T-cell (primary cell): ENCODE measurements at regions not wholly inside any gene's neighbourhood (a gene's known extent, or its start where the extent isn't known, plus 50 kb on each side); places are given as distances from the start of the nearest gene placed in this dataset.
"Not testable (repeated sequence)": the region's sequence is repeated elsewhere in the genome, so short reads cannot be mapped to it uniquely, and the experiment has no call there.

Experiments
- ATAC-seq, 4 experiments: fragments of 200-7000 bp in 3 of 4; fragments of 150-1000 bp in 1 of 4; cut with Tn5 transposase; replicated peaks in 1 of 4; 1 replicate in 3 of 4; 2 replicates in 1 of 4; pipeline ENCODE4 v1.10.0; 2021; ENCODE audit warnings: moderate library complexity in 3 of 4, mild to moderate bottlenecking in 2 of 4, moderate number of reproducible peaks in 1 of 4
- CTCF ChIA-PET, 2 donors: fragments of 300-600 bp; sonication (Branson Sonifier 250); formaldehyde crosslinking; loops; one replicate each; lab custom pipeline; 2022; ENCODE audit warnings: antibody characterized with exemption in 2 of 2; lab: Charles Lee
- POLR2A ChIA-PET, 2 donors: fragments of 300-600 bp; sonication (Branson Sonifier 250); formaldehyde crosslinking; loops; one replicate each; lab custom pipeline; 2022; ENCODE audit warnings: antibody characterized with exemption in 2 of 2; lab: Charles Lee
- DNase-seq, 35 experiments: peaks; one replicate each; pipeline versions ENCODE4 v3.0.0 to v3.0.0-alpha.2; 2013 to 2023
- H3K27ac ChIP-seq: one replicate; pipeline ENCODE4 v1.5.1; 2013; ENCODE audit warnings: low read length
- H3K27me3 ChIP-seq, 2 experiments: replicated peaks in 1 of 2; 1 replicate in 1 of 2; 2 replicates in 1 of 2; pipeline versions ENCODE4 v1.6.1 to v1.7.0; 2013; ENCODE audit warnings: low read length in 1 of 2, mixed read lengths in 1 of 2; ENCODE audit not compliant: control insufficient read depth in 2 of 2, insufficient read depth in 2 of 2; ENCODE audit errors: extremely low read depth in 1 of 2
- H3K36me3 ChIP-seq, 2 donors: 1 replicate in 1 of 2; 2 replicates in 1 of 2; pipeline versions ENCODE4 v1.6.1 to v1.7.0; 2013; ENCODE audit warnings: low read length in 1 of 2; ENCODE audit not compliant: control insufficient read depth in 2 of 2, insufficient read depth in 1 of 2; ENCODE audit errors: extremely low read depth in 1 of 2
- H3K4me1 ChIP-seq, 2 experiments: 1 replicate in 1 of 2; 2 replicates in 1 of 2; pipeline versions ENCODE4 v1.6.1 to v1.7.0; 2013; ENCODE audit warnings: low read length in 2 of 2, mixed read lengths in 1 of 2; ENCODE audit not compliant: insufficient read depth in 2 of 2, control insufficient read depth in 1 of 2; ENCODE audit errors: extremely low read depth in 1 of 2
- H3K4me3 ChIP-seq, 2 donors: 1 replicate in 1 of 2; 2 replicates in 1 of 2; pipeline versions ENCODE4 v1.5.1 to v1.7.0; 2013; ENCODE audit warnings: mild to moderate bottlenecking in 2 of 2, low read length in 1 of 2, moderate library complexity in 1 of 2; ENCODE audit not compliant: control insufficient read depth in 1 of 2; ENCODE audit errors: extremely low read depth in 1 of 2
- H3K9me3 ChIP-seq: 2 replicates; pipeline ENCODE4 v1.7.0; 2013
- H3K27ac Mint-ChIP-seq, 2 donors: one replicate each; pipeline ENCODE4 v1.8.0; 2020 to 2021; ENCODE audit warnings: mild to moderate bottlenecking in 2 of 2, mixed read lengths in 2 of 2
- H3K27me3 Mint-ChIP-seq, 2 donors: one replicate each; pipeline ENCODE4 v1.8.0; 2021 to 2022; ENCODE audit warnings: mixed read lengths in 2 of 2
- H3K36me3 Mint-ChIP-seq: one replicate; pipeline ENCODE4 v1.8.0; 2021; ENCODE audit warnings: mixed read lengths
- H3K4me1 Mint-ChIP-seq, 3 donors: one replicate each; pipeline ENCODE4 v1.8.0; 2020 to 2022; ENCODE audit warnings: mixed read lengths in 3 of 3, mild to moderate bottlenecking in 1 of 3
- H3K4me3 Mint-ChIP-seq, 3 donors: one replicate each; pipeline ENCODE4 v1.8.0; 2020 to 2022; ENCODE audit warnings: mild to moderate bottlenecking in 3 of 3, mixed read lengths in 3 of 3, moderate library complexity in 3 of 3
- H3K9me3 Mint-ChIP-seq, 3 donors: one replicate each; pipeline ENCODE4 v1.8.0; 2020 to 2022; ENCODE audit warnings: mixed read lengths in 3 of 3
- WGBS: methylation state at CpG from one replicate; pipeline ENCODE4 v1.1.5; 2013; ENCODE audit warnings: missing lambda C conversion rate; ENCODE audit not compliant: insufficient coverage; 5-methylcytosine and 5-hydroxymethylcytosine counted together

- H3K4me1 Mint-ChIP-seq, H3K36me3 Mint-ChIP-seq, H3K27ac ChIP-seq, H3K27ac Mint-ChIP-seq, H3K36me3 ChIP-seq, H3K4me1 ChIP-seq, POLR2A ChIA-PET, CTCF ChIA-PET, DNase-seq, ATAC-seq, H3K4me3 ChIP-seq, H3K9me3 ChIP-seq, H3K4me3 Mint-ChIP-seq, H3K27me3 ChIP-seq, H3K9me3 Mint-ChIP-seq, H3K27me3 Mint-ChIP-seq: not testable (repeated sequence)
- no CpG with 5 or more reads among the region's 1 CpG for WGBS
Observed at GRCh38 chr11:89648232-89648631, 61.9 kb upstream of the TRIM77 start.

- no CpG with 5 or more reads among the region's 5 CpGs for WGBS
Observed at GRCh38 chr11:89648996-89649395, 61.1 kb upstream of the TRIM77 start.

GRCh38 chr11:89654669-89655068, 55.4 kb upstream of the TRIM77 start:
- H3K9me3 ChIP-seq, H3K36me3 ChIP-seq, H3K4me3 Mint-ChIP-seq, H3K27ac ChIP-seq, H3K27me3 Mint-ChIP-seq, DNase-seq, ATAC-seq, CTCF ChIA-PET, H3K4me3 ChIP-seq, H3K4me1 ChIP-seq, H3K9me3 Mint-ChIP-seq, H3K4me1 Mint-ChIP-seq, H3K27me3 ChIP-seq, H3K36me3 Mint-ChIP-seq, POLR2A ChIA-PET, H3K27ac Mint-ChIP-seq: not testable (repeated sequence)
- no CpG with 5 or more reads among the region's 2 CpGs for WGBS

More at GRCh38 chr11:89648996-89649395, 61.1 kb upstream of the TRIM77 start:
- H3K4me3 Mint-ChIP-seq, ATAC-seq, H3K4me1 Mint-ChIP-seq, H3K9me3 Mint-ChIP-seq, H3K27me3 Mint-ChIP-seq, CTCF ChIA-PET, DNase-seq, H3K4me3 ChIP-seq, H3K4me1 ChIP-seq, H3K27me3 ChIP-seq, POLR2A ChIA-PET, H3K9me3 ChIP-seq, H3K27ac Mint-ChIP-seq, H3K27ac ChIP-seq, H3K36me3 ChIP-seq, H3K36me3 Mint-ChIP-seq: not testable (repeated sequence)

- H3K27me3 Mint-ChIP-seq, H3K4me3 ChIP-seq, H3K27ac ChIP-seq, H3K36me3 ChIP-seq, H3K27me3 ChIP-seq, H3K9me3 ChIP-seq, H3K36me3 Mint-ChIP-seq, H3K27ac Mint-ChIP-seq, CTCF ChIA-PET, ATAC-seq, H3K4me1 Mint-ChIP-seq, POLR2A ChIA-PET, H3K4me3 Mint-ChIP-seq, DNase-seq, H3K9me3 Mint-ChIP-seq, H3K4me1 ChIP-seq: not testable (repeated sequence)
Observed at GRCh38 chr11:89658767-89659166, 51.3 kb upstream of the TRIM77 start.

- H3K9me3 ChIP-seq, CTCF ChIA-PET: not testable (repeated sequence)
Observed at GRCh38 chr11:89659414-89659813, 50.7 kb upstream of the TRIM77 start.

GRCh38 chr11:89660234-89660633, 49.9 kb upstream of the TRIM77 start:
- H3K4me3 Mint-ChIP-seq, result no peak overlapping the region
- H3K4me1 ChIP-seq, result no peaks in the 10 kb centered on the region
- H3K27ac Mint-ChIP-seq, result no peak overlapping the region
- H3K9me3 Mint-ChIP-seq, result peaks cover 0 to 3% (median 0%) of the 10 kb centered on the region in 3 donors
- no peaks in the 10 kb centered on the region for H3K36me3 Mint-ChIP-seq
- no peak for DNase-seq
- CTCF ChIA-PET, result no interaction called here
- no peaks in the 10 kb centered on the region for H3K36me3 ChIP-seq
- no peaks in the 10 kb centered on the region for H3K27me3 ChIP-seq
- no peaks in the 10 kb centered on the region for H3K9me3 ChIP-seq
- H3K4me3 ChIP-seq, result no peak overlapping the region
- no peaks in the 10 kb centered on the region for H3K27me3 Mint-ChIP-seq
- POLR2A ChIA-PET, result no interaction called here
- no peaks in the 10 kb centered on the region for H3K4me1 Mint-ChIP-seq
- H3K27ac ChIP-seq, result no peak overlapping the region
- ATAC-seq, result no peak

More at GRCh38 chr11:89659414-89659813, 50.7 kb upstream of the TRIM77 start:
- H3K36me3 ChIP-seq, H3K9me3 Mint-ChIP-seq, H3K4me1 ChIP-seq, ATAC-seq, H3K27me3 Mint-ChIP-seq, H3K27ac Mint-ChIP-seq, H3K4me3 ChIP-seq, H3K4me1 Mint-ChIP-seq, POLR2A ChIA-PET, DNase-seq, H3K27ac ChIP-seq, H3K27me3 ChIP-seq, H3K36me3 Mint-ChIP-seq, H3K4me3 Mint-ChIP-seq: not testable (repeated sequence)
- WGBS, result no CpG with 5 or more reads among the region's 2 CpGs
